IMR-90 (cell line): ENCODE measurements at regions not wholly inside any gene's neighbourhood (a gene's known extent, or its start where the extent isn't known, plus 50 kb on each side); places are given as distances from the start of the nearest gene placed in this dataset.

Source experiments
- ATAC-seq: fragments of 200-7000 bp; cut with Tn5 transposase; 2 replicates; pipeline ENCODE4 v1.9.1; 2020; ENCODE audit warnings: low read depth, mild to moderate bottlenecking, moderate library complexity
- BruUV-seq: library from RNA; stranded (reverse); fragments of 400-500 nt; replicated peaks from 2 replicates; lab custom pipeline; 2021; lab: Mats Ljungman, UMichigan
- CTCF ChIA-PET: fragments of 300-600 bp; formaldehyde crosslinking; extraction: SDS; loops from one replicate; lab custom pipeline; 2021; ENCODE audit warnings: antibody characterized with exemption; lab: Yijun Ruan, JAX
- POLR2A ChIA-PET: fragments of 300-600 bp; sonication (Branson Sonifier 250); formaldehyde crosslinking; loops from one replicate; lab custom pipeline; 2022; ENCODE audit warnings: antibody characterized with exemption; ENCODE audit not compliant: unreplicated experiment; lab: Charles Lee
- DNase-seq: peaks from one replicate; pipeline ENCODE4 v3.0.0; 2013
- H2AFZ ChIP-seq: replicated peaks from 2 replicates; pipeline ENCODE3; 2013; ENCODE audit warnings: low read length, mild to moderate bottlenecking; ENCODE audit not compliant: poor library complexity
- H2AK5ac ChIP-seq: 2 replicates; pipeline ENCODE4 v1.6.1; 2013; ENCODE audit warnings: low read depth, low read length, inconsistent platforms
- H2AK9ac ChIP-seq: replicated peaks from 2 replicates; pipeline ENCODE3; 2013; ENCODE audit warnings: mild to moderate bottlenecking, low read depth, low read length, moderate library complexity; ENCODE audit not compliant: poor library complexity
- H2BK120ac ChIP-seq: 2 replicates; pipeline ENCODE4 v1.6.1; 2013; ENCODE audit warnings: low read depth, low read length, inconsistent platforms
- H2BK15ac ChIP-seq: 3 replicates; pipeline ENCODE4 v1.6.1; 2013; ENCODE audit warnings: low read depth, low read length, inconsistent platforms
- H2BK20ac ChIP-seq: 2 replicates; pipeline ENCODE4 v1.6.1; 2013; ENCODE audit warnings: low read depth, mild to moderate bottlenecking, inconsistent platforms, low read length, moderate library complexity
- H2BK5ac ChIP-seq: 2 replicates; pipeline ENCODE4 v1.6.1; 2013; ENCODE audit warnings: mild to moderate bottlenecking, low read depth, low read length, inconsistent platforms; ENCODE audit not compliant: poor library complexity, severe bottlenecking
- H3K14ac ChIP-seq: replicated peaks from 2 replicates; pipeline ENCODE4 v1.6.1; 2013; ENCODE audit warnings: low read depth, low read length, inconsistent platforms
- H3K18ac ChIP-seq: 2 replicates; pipeline ENCODE4 v1.6.1; 2013; ENCODE audit warnings: low read depth, low read length, control low read depth
- H3K23ac ChIP-seq: 2 replicates; pipeline ENCODE4 v1.6.1; 2013; ENCODE audit warnings: low read depth, low read length, inconsistent platforms
- H3K27ac ChIP-seq: 2 replicates; pipeline ENCODE4 v1.5.1; 2013; ENCODE audit warnings: mild to moderate bottlenecking, control low read depth, low read length; ENCODE audit not compliant: insufficient read depth
- H3K27me3 ChIP-seq: 2 replicates; pipeline ENCODE4 v1.6.1; 2013; ENCODE audit warnings: low read length; ENCODE audit not compliant: control insufficient read depth, insufficient read depth
- H3K36me3 ChIP-seq: 2 replicates; pipeline ENCODE4 v1.6.1; 2013; ENCODE audit warnings: low read length, mixed read lengths; ENCODE audit not compliant: control insufficient read depth, insufficient read depth
- H3K4ac ChIP-seq: 2 replicates; pipeline ENCODE4 v1.6.1; 2013; ENCODE audit warnings: low read depth, low read length, inconsistent platforms
- H3K4me1 ChIP-seq: 2 replicates; pipeline ENCODE4 v1.6.1; 2013; ENCODE audit warnings: low read length, mixed read lengths; ENCODE audit not compliant: control insufficient read depth, insufficient read depth
- H3K4me2 ChIP-seq: 2 replicates; pipeline ENCODE4 v1.6.1; 2013; ENCODE audit warnings: low read depth, mild to moderate bottlenecking, control low read depth, low read length, moderate library complexity
- H3K4me3 ChIP-seq: 2 replicates; pipeline ENCODE4 v1.5.1; 2013; ENCODE audit warnings: low read depth, mild to moderate bottlenecking, control low read depth, low read length, moderate library complexity; ENCODE audit not compliant: insufficient read depth
- H3K56ac ChIP-seq: 2 replicates; pipeline ENCODE4 v1.6.1; 2013; ENCODE audit warnings: low read length, inconsistent platforms; ENCODE audit not compliant: insufficient read depth; ENCODE audit errors: extremely low read depth
- H3K79me1 ChIP-seq, 2 experiments: 2 replicates each; pipeline ENCODE4 v1.6.1; 2013; ENCODE audit warnings: low read length in 2 of 2, inconsistent platforms in 1 of 2, low read depth in 1 of 2
- H3K9ac ChIP-seq: 2 replicates; pipeline ENCODE4 v1.6.1; 2013; ENCODE audit warnings: low read depth, low read length, control low read depth
- H3K9me1 ChIP-seq: 2 replicates; pipeline ENCODE4 v1.6.1; 2013; ENCODE audit warnings: low read length, inconsistent platforms; ENCODE audit not compliant: insufficient read depth
- H3K9me3 ChIP-seq: 2 replicates; pipeline ENCODE4 v1.6.1; 2013; ENCODE audit warnings: low read length; ENCODE audit not compliant: control insufficient read depth, insufficient read depth
- H4K20me1 ChIP-seq: 2 replicates; pipeline ENCODE4 v1.6.1; 2013; ENCODE audit warnings: low read length, inconsistent platforms; ENCODE audit not compliant: insufficient read depth
- H4K5ac ChIP-seq: 2 replicates; pipeline ENCODE4 v1.6.1; 2013; ENCODE audit warnings: mild to moderate bottlenecking, low read depth, low read length, control low read depth
- H4K8ac ChIP-seq, 2 experiments: 2 replicates each; pipeline ENCODE4 v1.6.1; 2013; ENCODE audit warnings: low read depth in 2 of 2, low read length in 2 of 2, control low read depth in 1 of 2, inconsistent platforms in 1 of 2
- H4K91ac ChIP-seq: 2 replicates; pipeline ENCODE4 v1.6.1; 2013; ENCODE audit warnings: low read depth, low read length, inconsistent platforms; ENCODE audit not compliant: insufficient read depth
- BHLHE40 ChIP-seq: fragments of 150-350 bp; IDR thresholded peaks from 2 replicates; pipeline ENCODE4 v1.6.1; 2016; ENCODE audit warnings: mild to moderate bottlenecking, low read depth, low read length
- CEBPB ChIP-seq: IDR thresholded peaks from 2 replicates; pipeline ENCODE4 v1.6.1; 2012; ENCODE audit warnings: low read depth, low read length, improper control_type of control experiment
- CHD1 ChIP-seq: IDR thresholded peaks from 2 replicates; pipeline ENCODE4 v1.6.1; 2012; ENCODE audit warnings: low read depth, low read length, improper control_type of control experiment
- CTCF ChIP-seq: conservative IDR thresholded peaks from 2 replicates; pipeline ENCODE4 v1.5.1; 2012; ENCODE audit warnings: mild to moderate bottlenecking, low read depth, low read length, improper control_type of control experiment
- ELK1 ChIP-seq: fragments of 150-350 bp; IDR thresholded peaks from 2 replicates; pipeline ENCODE4 v1.6.1; 2016; ENCODE audit warnings: low read depth, mild to moderate bottlenecking, low read length, moderate library complexity, borderline replicate concordance
- FOS ChIP-seq: fragments of 150-350 bp; IDR thresholded peaks from 2 replicates; pipeline ENCODE4 v1.6.1; 2016; ENCODE audit warnings: low read depth, low read length
- MAZ ChIP-seq: IDR thresholded peaks from 2 replicates; pipeline ENCODE4 v1.6.1; 2012; ENCODE audit warnings: low read depth, mild to moderate bottlenecking, low read length, improper control_type of control experiment, moderate library complexity, borderline replicate concordance
- MXI1 ChIP-seq: IDR thresholded peaks from 2 replicates; pipeline ENCODE4 v1.6.1; 2012; ENCODE audit warnings: low read depth, mild to moderate bottlenecking, low read length, moderate library complexity, borderline replicate concordance
- POLR2A ChIP-seq: IDR thresholded peaks from 2 replicates; pipeline ENCODE4 v1.6.1; 2012; ENCODE audit warnings: mild to moderate bottlenecking, low read depth, low read length
- RAD21 ChIP-seq: IDR thresholded peaks from 2 replicates; pipeline ENCODE4 v1.6.1; 2012; ENCODE audit warnings: low read length, improper control_type of control experiment
- RCOR1 ChIP-seq: IDR thresholded peaks from 2 replicates; pipeline ENCODE4 v1.6.1; 2012; ENCODE audit warnings: mild to moderate bottlenecking, low read length, improper control_type of control experiment; ENCODE audit not compliant: insufficient replicate concordance
- RFX5 ChIP-seq: IDR thresholded peaks from 2 replicates; pipeline ENCODE4 v1.8.0; 2012; ENCODE audit warnings: low read depth, mild to moderate bottlenecking, low read length, moderate library complexity
- WGBS, 2 experiments: methylation state at CpG; one replicate each; pipeline versions ENCODE4 v1.1.5 to v1.1.7; 2013; ENCODE audit warnings: missing lambda C conversion rate in 2 of 2; ENCODE audit not compliant: insufficient read length in 1 of 2; ENCODE audit errors: extremely low coverage in 2 of 2; 5-methylcytosine and 5-hydroxymethylcytosine counted together
- dilution Hi-C: fragments of 300-500 bp; cut with HindIII; formaldehyde crosslinking; loops from one replicate; pipeline ENCODE4 v1.14.3; 2018; ENCODE audit warnings: low sequenced_read_pairs; ENCODE audit not compliant: unreplicated experiment
- in situ Hi-C: fragments of 300-500 bp; cut with MboI; formaldehyde crosslinking; loops from 3 replicates; pipeline ENCODE4 v1.14.3; 2019; ENCODE audit warnings: low sequenced_read_pairs, inconsistent platforms, mixed read lengths
- intact Hi-C: fragments of 100-400 bp; cut with micrococcal nuclease; formaldehyde crosslinking; loops from 2 replicates; pipeline ENCODE4 v1.10.0; 2022

GRCh38 chr9:103139891-103140290 is 144.8 kb downstream of the CYLC2 start:
- H4K8ac ChIP-seq: no peak overlapping the region
- BruUV-seq: no TSS peak
- no CpG with 5 or more reads among the region's 2 CpGs for WGBS, 2 experiments

More at GRCh38 chr9:103139891-103140290, 144.8 kb downstream of the CYLC2 start:
- Histone ChIP-seq H4K20me1 (no peaks in the 10 kb centered on the region), H3K56ac (no peak overlapping the region), H3K4me2 (no peak overlapping the region), H3K9me1 (no peaks in the 10 kb centered on the region), H3K4ac (no peak overlapping the region), H3K4me3 (no peak overlapping the region), H2BK5ac (no peak overlapping the region), H3K9ac (no peak overlapping the region), H3K27me3 (no peaks in the 10 kb centered on the region), H4K91ac (no peak overlapping the region), H2AFZ (no peak overlapping the region), H3K4me1 (no peaks in the 10 kb centered on the region), H3K27ac (no peak overlapping the region), H2AK9ac (no peak overlapping the region), H2BK15ac (no peak overlapping the region), H2BK20ac (no peak overlapping the region), H2AK5ac (no peak overlapping the region), H3K36me3 (no peaks in the 10 kb centered on the region), H2BK120ac (no peak overlapping the region), H3K9me3 (peaks cover 3% of the 10 kb centered on the region; the same call in 1 of the 2 replicates), H3K14ac (no peak overlapping the region), H3K23ac (no peak overlapping the region), H3K79me1 (no peaks in the 10 kb centered on the region), H4K5ac (no peak overlapping the region), H3K18ac (no peak overlapping the region)
- intact Hi-C loops: no loop called here
- POLR2A ChIA-PET: no interaction called here
- CTCF ChIA-PET: no interaction called here
- dilution Hi-C loops: no loop called here
- in situ Hi-C loops: no loop called here
- DNase-seq: no peak
- no peak for ATAC-seq
- TF ChIP-seq MAZ (no peak), CHD1 (no peak), RAD21 (no peak), POLR2A (no peak), CTCF (no peak), MXI1 (no peak), RFX5 (no peak), BHLHE40 (no peak), ELK1 (no peak), RCOR1 (no peak), CEBPB (no peak), FOS (no peak)
